ENCODE measurements at regions not wholly inside any gene's neighbourhood (a gene's known extent, or its start where the extent isn't known, plus 50 kb on each side); places are given as distances from the start of the nearest gene placed in this dataset.
"Not testable (repeated sequence)": the region's sequence is repeated elsewhere in the genome, so short reads cannot be mapped to it uniquely, and the experiment has no call there.

DNA sequence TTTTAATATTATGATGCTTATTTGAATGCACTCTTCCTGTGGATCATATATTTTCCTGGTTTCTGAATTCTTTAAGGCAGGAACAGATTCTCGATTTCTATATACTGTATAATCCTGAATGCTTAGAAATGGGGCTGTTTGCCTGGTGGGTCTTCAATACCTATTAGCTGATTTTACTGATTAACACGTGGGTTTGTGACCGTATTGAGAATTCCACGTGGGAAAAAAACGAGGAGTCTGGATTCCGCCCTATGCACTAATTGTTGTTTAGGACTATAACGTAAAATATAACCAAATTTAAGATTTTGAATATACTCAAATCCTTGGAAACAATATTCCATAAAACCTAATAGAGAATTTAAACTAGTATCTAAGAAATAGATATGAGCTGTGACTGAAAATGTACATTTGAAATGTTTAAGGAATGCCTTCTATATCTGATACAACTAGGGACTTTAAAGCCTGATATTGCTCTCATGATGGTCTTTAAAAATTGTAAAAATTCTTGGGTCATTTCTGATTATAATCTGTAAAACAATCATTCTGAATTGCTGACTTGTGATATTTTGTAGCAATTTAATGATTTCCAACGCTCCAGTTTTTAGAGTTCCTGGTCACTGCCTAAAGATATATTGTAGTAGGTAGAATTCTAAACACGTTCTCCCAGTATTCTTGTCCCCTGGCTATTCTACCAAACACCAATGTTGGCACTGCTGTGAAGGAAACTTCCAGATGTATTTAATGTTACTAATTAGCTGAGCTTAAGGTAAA is 93.6 kb upstream of the NOX3 start:
- DNase-seq = no peak

- no peak for DNase-seq
Measured at GRCh38 chr6:155548576-155548975, 92.9 kb upstream of the NOX3 start.

DNA sequence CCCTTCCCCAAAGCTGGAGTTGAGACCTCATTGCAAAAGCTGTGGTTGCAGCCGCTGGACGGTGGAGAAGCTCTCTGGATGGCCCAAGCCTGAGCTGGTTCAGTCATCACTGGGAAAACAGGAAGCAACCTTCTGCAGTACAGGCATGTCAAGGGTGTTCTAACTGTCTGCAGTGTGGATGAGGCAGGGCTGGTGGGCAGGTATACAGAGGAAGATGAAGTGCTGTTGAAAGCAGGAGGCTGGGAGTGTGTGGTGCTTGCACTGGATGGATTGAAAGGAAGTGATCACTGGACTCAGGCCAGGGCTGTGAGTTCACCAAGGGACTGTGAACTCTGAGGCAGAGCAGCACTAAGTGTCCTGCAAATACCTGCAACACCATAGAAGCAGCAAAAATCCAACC is 89.0 kb upstream of the NOX3 start:
- DNase-seq = peak in 1 of 2 donors; percentile 1

DNA sequence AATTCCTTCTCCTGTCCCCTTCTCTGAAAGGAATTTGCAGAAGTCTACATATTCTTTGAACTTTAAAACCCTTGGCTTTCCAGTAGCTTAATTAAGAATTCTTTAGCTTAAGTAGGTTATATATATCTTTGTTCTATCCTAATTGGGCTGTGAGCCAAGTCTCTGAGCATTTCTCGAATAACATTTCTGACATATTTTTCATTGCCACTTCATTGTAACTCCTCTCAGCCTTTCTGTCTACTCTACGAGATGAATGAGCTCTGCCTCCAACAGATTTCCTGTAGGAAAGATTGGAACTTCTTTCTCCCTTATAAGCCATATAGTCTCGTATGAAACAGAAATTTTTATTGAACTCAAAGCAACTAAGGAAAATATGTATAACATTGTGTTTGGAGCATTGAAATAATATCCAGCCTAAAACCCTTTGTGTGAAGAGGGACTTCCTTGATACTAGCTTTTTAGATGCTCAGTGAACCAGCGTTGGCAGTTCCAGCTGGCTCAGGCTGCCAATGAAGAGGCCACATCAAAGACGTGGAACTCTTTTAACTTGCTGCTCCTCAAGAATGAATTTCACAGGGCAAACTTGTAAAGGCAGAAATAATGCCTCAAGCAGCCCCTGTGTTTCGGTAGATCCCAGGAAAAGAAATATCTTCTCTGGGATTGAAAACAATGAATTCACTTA is 87.7 kb upstream of the NOX3 start:
- DNase-seq = no peak

GRCh38 chr6:155542036-155542435 is 86.4 kb upstream of the NOX3 start:
- no peak for DNase-seq

- no peak for DNase-seq
Measured at GRCh38 chr6:155538708-155539390, 83.2 kb upstream of the NOX3 start.

DNA sequence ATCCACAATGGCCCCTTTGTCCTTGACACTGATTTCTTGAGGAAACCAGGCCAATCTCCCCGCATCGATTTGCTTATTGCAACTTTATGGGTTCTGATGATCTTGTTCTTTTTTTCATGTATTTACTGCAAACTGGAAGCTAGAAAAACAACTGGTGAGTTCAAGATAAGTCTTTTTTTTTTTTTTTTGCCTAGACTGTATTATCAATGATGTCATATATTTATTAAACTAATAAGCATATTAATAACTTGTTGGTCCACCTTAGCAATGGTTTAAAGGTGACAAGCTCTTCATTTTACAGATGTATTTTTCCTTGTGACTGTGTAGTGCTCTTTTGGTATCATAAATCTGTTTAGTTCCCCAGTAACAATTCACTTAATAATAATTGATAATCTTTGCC is 79.0 kb upstream of the NOX3 start:
- DNase-seq = no peak

DNA sequence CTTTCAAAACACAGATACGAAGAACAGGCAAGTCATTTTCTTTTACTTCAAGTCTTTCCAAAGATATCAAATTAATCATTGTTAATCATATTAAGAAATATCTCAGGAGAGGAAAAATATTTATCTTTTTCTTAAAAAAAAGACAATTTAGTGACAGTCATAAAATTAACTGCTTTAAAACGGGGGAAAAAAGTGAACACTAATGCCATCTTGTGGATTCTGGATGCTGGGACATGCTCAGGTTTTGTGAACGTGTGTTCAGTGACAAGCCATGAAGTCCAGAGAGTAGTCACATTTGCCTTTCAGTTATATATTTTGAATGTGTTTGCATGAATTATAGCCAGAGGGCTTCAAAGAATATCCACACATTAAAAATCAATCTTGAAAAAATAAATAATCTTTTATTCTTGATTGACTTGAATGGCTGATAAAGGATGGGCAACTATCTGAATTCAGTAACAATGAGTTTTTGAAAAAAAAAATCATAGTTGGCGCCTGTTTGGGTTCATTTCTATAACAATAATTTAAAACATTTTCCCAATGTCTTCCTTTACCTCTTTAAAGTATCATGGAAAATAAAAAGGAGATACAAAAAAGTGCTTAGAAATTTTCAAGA is 74.7 kb upstream of the NOX3 start:
- peak; percentile 61 to 68 for DNase-seq

DNA sequence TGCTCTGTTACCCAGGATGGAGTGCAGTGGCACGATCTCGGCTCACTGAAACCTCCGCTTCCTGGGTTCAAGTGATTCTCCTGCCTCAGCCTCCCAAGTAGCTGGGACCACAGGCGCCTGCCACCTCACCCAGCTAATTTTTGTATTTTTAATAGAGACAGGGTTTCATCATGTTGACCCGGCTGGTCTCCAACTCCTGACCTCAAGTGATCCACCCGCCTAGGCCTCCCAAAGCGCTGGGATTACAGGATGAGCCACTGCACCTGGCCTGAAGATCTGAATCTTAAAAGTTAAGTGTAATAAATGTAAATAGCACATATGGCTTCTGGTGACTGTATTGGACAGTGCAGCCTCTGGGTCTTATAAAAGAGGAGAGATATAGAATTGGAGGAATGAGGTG is 74.2 kb upstream of the NOX3 start:
- not testable (repeated sequence) for DNase-seq

DNA sequence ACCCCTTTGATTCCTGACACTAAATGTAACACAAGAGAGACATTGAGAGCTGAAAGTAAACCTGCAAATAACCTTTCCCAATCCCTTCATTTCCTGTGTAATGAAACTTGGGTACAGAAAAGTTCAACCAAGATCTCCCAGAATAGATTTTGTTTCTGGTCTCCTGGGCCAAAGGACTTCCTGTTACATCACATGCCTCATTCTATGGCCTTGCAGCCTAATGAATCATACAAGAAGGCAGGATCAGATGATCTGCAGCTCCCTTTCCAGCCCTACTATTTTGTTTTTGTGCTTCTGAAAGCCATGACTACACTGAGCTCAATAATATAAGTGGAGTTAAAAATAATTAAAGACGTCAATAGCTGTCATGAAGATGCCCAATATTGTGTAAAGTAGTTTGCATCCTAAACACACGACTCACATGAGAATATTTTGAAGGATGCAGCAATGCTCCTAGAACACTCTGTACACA is 73.4 kb upstream of the NOX3 start:
- peak; percentile 91 to 94 for DNase-seq

GRCh38 chr6:155528335-155528734 is 72.7 kb upstream of the NOX3 start:
- no peak for DNase-seq

DNA sequence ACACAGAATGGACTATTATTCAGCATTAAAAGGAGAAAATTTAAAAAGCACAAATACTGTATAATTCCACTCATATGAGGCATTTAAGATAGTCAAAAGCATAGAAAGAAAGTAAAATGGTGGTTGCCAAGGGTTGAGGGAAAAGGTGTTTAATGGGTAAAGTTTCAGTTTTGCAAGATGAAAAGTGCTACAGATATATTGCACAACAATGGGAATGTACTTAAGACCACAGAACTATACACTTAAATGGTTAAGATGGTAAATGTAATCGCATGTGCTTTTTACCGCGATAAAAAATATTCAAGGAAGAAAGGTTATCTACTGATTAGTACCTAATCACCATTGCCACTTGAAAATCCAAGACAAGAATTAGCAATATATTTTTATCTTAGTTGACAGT is 71.8 kb upstream of the NOX3 start:
- DNase-seq = no peak

DNA sequence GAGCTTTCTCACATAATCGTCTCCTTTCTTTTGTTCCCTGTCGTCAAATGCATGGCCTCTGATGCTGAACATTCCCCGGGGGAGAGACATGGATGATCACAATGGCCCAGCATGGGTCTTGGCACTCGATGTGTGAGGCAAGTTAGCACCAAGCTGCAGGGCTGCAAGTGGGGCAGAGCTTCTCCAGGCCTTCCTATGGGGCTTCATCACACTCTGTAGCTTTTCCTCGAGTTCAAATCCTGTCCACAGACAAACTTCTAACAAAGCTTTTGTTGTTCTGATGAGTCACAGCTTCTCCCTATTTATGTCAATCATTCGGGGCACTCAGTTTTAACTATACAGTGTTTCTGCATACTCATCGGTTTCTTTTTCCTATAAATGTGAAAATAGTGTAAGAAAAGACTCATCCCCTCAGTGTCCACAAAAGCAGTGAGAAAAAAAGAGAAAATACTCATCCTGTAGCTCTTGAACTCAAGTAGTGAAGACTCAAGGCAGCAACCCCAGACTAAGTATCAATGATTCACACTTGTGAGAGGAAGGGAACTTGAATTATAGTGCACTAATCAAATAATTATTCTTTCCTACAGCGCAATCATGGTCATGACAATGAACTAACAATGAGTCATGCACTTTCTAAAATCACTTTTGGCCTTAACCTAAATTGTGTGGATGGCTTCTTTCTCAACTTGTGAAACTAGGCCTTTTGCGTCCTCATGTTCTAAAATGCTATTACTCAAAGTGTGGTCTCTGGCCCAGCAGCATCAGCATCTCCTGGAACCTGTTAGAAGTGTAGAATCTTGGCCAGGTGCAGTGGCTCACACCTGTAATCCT is 68.4 kb upstream of the NOX3 start:
- peak; percentile 28 to 38 for DNase-seq

DNA sequence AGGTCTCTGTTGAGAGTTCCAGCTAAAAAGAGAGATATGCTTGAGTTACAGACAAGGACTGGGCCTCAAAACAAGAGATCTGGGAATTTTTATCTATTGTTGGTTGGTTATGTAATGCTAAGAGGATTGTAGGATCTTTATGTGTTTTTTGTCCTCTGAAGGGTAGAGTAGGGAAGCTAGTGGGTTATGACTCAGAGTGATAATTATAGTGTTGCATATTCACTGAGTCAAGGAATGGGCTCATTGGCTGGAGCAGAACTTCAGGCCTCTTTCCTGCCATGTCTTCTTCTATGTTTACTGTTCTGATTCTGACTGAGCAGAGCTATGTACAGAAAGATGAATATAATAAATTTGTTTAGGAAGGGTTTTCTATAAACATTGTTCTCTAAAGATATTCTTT is 66.1 kb upstream of the NOX3 start:
- no peak for DNase-seq

DNA sequence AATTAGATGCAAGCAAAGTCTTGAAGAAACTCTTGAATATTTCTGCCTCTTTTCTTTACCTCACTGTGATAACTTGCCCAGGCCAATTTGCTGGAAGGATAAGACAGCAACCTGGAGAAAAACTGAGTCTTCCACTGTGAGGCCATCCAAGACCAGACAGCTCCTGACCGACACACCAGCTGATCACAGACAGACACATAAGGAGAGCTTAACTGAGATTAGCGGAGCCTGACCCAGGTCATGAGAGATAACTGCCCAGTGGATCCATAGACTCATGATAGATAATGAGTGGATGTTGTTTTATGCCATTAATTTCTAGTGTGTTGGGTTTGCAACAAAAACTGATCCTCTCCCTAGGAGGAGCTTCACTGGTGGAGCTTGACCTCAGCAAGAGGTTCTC is 64.4 kb upstream of the NOX3 start:
- no peak for DNase-seq

GRCh38 chr6:155519176-155519738 is 63.6 kb upstream of the NOX3 start:
- no peak for DNase-seq

GRCh38 chr6:155517294-155517693 is 61.7 kb upstream of the NOX3 start:
- no peak for DNase-seq

GRCh38 chr6:155510879-155511278 is 55.2 kb upstream of the NOX3 start:
- DNase-seq = no peak

- DNase-seq = no peak
Measured at GRCh38 chr6:155509743-155510475, 54.3 kb upstream of the NOX3 start.

- DNase-seq = no peak
Measured at GRCh38 chr6:155505608-155505989, 50.0 kb upstream of the NOX3 start.

Data from inflammatory macrophage (primary cell).